ENCODE measurements at regions not wholly inside any gene's neighbourhood (a gene's known extent, or its start where the extent isn't known, plus 50 kb on each side); places are given as distances from the start of the nearest gene placed in this dataset.

DNA sequence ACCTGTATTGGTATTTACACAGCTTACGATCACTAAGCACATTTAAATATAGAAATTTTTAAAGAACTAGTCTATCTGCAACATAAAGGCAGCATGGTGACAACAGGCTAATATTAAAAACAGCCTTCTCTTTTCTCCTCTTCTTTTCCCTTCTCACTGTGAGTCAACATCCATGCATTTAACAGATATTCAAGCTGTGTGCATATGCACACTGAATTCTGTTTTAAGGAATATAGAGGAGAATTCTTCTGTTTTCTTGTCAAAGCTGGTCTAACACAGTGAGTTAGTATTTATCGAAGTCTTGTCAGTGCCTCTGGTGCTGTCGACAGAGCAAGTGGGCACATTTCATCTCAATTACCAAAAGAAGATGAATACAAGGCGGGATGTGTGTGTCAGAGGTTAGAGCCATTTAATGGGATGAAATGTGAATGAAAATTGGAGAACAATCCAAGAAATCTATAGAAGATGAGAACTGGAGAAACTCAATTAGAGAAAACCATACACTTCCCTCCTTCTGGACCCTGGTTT is 282.3 kb downstream of the FAT3 start:
- no peak for TF ChIP-seq POLR2AphosphoS5 (IDR thresholded peaks at IDR 0.05)
- no peak for TF ChIP-seq POLR2A (IDR thresholded peaks at IDR 0.05)
- TF ChIP-seq, protein P1, sequence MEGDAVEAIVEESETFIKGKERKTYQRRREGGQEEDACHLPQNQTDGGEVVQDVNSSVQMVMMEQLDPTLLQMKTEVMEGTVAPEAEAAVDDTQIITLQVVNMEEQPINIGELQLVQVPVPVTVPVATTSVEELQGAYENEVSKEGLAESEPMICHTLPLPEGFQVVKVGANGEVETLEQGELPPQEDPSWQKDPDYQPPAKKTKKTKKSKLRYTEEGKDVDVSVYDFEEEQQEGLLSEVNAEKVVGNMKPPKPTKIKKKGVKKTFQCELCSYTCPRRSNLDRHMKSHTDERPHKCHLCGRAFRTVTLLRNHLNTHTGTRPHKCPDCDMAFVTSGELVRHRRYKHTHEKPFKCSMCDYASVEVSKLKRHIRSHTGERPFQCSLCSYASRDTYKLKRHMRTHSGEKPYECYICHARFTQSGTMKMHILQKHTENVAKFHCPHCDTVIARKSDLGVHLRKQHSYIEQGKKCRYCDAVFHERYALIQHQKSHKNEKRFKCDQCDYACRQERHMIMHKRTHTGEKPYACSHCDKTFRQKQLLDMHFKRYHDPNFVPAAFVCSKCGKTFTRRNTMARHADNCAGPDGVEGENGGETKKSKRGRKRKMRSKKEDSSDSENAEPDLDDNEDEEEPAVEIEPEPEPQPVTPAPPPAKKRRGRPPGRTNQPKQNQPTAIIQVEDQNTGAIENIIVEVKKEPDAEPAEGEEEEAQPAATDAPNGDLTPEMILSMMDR (IDR thresholded peaks at IDR 0.05): no peak

All from stomach (tissue), 4 donors.